Fibroblast of mammary gland (primary cell): ENCODE measurements at regions not wholly inside any gene's neighbourhood (a gene's known extent, or its start where the extent isn't known, plus 50 kb on each side); places are given as distances from the start of the nearest gene placed in this dataset.

Experiments used
- DNase-seq: peaks from one replicate; pipeline ENCODE4 v3.0.0-alpha.2; 2010; ENCODE audit warnings: low read depth
- H3K4me3 ChIP-seq: 2 replicates; pipeline ENCODE4 v1.5.1; 2011; ENCODE audit warnings: low read depth, mild to moderate bottlenecking, low read length, moderate library complexity; ENCODE audit not compliant: control insufficient read depth
- TF ChIP-seq, protein P1 (sequence below): conservative IDR thresholded peaks from 2 replicates; pipeline ENCODE4 v1.5.1; 2011; ENCODE audit warnings: low read depth, low read length, inconsistent platforms; ENCODE audit not compliant: control insufficient read depth, insufficient read depth

DNA sequence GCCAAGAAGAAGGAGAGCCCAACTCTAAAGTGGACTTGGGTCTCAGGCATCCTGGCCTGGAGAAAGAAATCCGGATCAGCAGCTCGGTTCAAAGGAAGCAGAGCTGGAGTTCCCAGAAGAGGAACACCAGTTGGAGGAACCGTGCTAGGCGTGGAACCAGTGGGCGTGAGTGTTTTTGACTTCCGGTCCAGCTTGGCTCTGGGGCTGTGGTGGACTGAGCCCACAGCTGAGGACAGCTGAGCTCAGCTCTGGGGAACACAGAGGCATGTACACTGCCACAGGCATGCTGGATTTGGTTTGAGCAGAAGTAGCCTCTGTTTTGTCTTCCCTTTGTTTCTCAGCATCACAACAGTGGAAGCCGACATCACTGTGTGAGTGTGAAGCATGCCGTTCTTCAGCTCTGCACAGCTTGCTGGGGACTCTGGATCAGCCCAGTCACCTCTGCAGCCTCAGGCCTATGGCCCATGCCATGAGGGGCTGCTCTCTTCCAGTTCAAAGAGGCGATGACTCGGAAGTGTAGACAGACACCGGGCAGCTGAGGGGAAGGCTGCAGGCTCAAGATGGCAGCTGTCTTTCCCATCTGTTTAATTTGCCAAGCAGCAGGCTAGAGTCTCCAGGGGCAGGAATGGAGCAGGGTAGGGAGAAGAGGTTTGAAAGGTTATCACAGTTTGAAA, 185.8 kb upstream of the UBE3A start:
- TF ChIP-seq, protein P1, sequence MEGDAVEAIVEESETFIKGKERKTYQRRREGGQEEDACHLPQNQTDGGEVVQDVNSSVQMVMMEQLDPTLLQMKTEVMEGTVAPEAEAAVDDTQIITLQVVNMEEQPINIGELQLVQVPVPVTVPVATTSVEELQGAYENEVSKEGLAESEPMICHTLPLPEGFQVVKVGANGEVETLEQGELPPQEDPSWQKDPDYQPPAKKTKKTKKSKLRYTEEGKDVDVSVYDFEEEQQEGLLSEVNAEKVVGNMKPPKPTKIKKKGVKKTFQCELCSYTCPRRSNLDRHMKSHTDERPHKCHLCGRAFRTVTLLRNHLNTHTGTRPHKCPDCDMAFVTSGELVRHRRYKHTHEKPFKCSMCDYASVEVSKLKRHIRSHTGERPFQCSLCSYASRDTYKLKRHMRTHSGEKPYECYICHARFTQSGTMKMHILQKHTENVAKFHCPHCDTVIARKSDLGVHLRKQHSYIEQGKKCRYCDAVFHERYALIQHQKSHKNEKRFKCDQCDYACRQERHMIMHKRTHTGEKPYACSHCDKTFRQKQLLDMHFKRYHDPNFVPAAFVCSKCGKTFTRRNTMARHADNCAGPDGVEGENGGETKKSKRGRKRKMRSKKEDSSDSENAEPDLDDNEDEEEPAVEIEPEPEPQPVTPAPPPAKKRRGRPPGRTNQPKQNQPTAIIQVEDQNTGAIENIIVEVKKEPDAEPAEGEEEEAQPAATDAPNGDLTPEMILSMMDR = no peak
- no peak for DNase-seq
- H3K4me3 ChIP-seq = no peak overlapping the region

- no peak for DNase-seq
- TF ChIP-seq, protein P1 = no peak
- no peak overlapping the region for H3K4me3 ChIP-seq
Measured at GRCh38 chr15:25623708-25624107, 184.9 kb upstream of the UBE3A start.

GRCh38 chr15:25620466-25620865, 181.6 kb upstream of the UBE3A start:
- TF ChIP-seq, protein P1 = no peak
- H3K4me3 ChIP-seq = no peak overlapping the region
- DNase-seq = no peak

DNA sequence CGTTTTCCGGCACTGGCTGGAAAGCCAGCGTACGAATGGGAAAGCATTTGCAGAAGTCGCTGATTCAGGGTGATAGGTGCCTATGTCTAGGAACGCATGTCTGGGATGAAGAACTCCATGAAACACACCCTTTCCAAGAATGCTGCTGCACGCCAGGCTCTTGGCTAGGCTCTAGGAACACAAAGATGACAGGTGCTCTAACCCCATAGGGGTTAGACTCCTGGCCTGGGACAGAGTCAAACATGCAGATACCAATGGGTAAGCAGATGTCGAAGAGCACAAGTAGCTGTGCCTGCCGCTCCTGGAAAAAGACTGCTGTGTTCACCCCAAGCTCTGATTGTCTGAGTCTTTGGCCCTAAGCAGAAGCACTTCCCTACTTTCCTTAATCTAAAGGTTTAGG, 180.9 kb upstream of the UBE3A start:
- TF ChIP-seq, protein P1 = no peak
- no peak overlapping the region for H3K4me3 ChIP-seq
- no peak for DNase-seq

- no peak overlapping the region for H3K4me3 ChIP-seq
- DNase-seq = no peak
- TF ChIP-seq, protein P1 = no peak
Measured at GRCh38 chr15:25619076-25619475, 180.3 kb upstream of the UBE3A start.

DNA sequence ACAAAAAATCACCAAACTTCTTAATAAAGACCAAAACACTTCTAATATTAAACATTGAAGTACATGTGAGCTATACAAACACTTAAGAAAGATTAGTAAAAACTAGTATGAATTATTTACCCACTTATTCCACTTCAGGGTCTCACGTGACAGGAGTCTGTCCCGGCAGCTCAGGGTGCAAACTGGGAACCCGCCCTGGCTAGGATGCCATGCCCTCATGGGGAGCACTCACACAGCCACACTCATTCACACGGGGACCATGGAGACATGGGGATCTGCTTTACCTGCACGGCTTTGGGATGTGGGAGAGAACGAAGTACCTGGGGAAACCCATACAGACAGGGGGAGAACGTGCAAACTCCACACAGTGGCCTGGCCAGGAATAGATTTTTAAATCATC, 179.3 kb upstream of the UBE3A start:
- no peak overlapping the region for H3K4me3 ChIP-seq
- DNase-seq = no peak
- TF ChIP-seq, protein P1 = no peak

DNA sequence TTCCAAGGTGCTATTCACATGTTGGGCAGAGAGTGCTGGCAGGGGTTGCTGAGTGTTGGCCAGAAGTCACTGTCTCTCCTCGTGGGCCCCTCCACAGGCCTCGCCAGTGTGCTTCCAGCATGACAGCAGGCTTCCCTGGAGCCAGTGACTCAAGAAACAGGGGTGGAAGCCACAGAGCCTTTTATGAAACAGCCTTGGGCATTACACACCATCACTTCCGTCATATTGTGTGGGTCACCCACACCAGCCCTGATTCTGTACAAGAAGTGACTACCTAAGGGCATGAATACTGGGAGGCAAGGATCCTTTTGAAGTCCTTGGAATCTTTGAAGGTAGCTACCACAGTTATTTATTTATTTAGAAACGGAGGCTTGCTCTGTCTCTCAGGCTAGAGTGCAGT, 177.6 kb upstream of the UBE3A start:
- H3K4me3 ChIP-seq = no peak overlapping the region
- TF ChIP-seq, protein P1 = no peak
- DNase-seq = no peak
